Stimulated activated naive CD8-positive, alpha-beta T cell treated with anti-CD3 and anti-CD28 coated beads, Interleukin-15, Interleukin-2, amounts not matched to agents 100 ng/mL and 50 ng/mL, for 24 hours (primary cell): ENCODE measurements at regions not wholly inside any gene's neighbourhood (a gene's known extent, or its start where the extent isn't known, plus 50 kb on each side); places are given as distances from the start of the nearest gene placed in this dataset.

Experiments used
- H3K27ac Mint-ChIP-seq: one replicate; pipeline ENCODE4 v1.8.0; 2021; ENCODE audit warnings: mild to moderate bottlenecking, mixed read lengths
- H3K27me3 Mint-ChIP-seq: one replicate; pipeline ENCODE4 v1.8.0; 2021; ENCODE audit warnings: mixed read lengths
- H3K36me3 Mint-ChIP-seq: one replicate; pipeline ENCODE4 v1.8.0; 2021; ENCODE audit warnings: low read depth, mixed read lengths
- H3K4me1 Mint-ChIP-seq: one replicate; pipeline ENCODE4 v1.8.0; 2021; ENCODE audit warnings: low read depth, mixed read lengths
- H3K4me3 Mint-ChIP-seq: one replicate; pipeline ENCODE4 v1.8.0; 2021; ENCODE audit warnings: mild to moderate bottlenecking, mixed read lengths
- H3K9me3 Mint-ChIP-seq: one replicate; pipeline ENCODE4 v1.8.0; 2021; ENCODE audit warnings: mixed read lengths

GRCh38 chr7:93048136-93048930, 69.4 kb downstream of the SAMD9 start:
- Mint-ChIP-seq H3K27ac (no peak overlapping the region), H3K36me3 (no peaks in the 10 kb centered on the region), H3K4me1 (peaks cover 8% of the 10 kb centered on the region), H3K4me3 (no peak overlapping the region), H3K9me3 (no peaks in the 10 kb centered on the region), H3K27me3 (no peaks in the 10 kb centered on the region)

GRCh38 chr7:93047514-93048099, 70.2 kb downstream of the SAMD9 start:
- no peaks in the 10 kb centered on the region for H3K27me3 Mint-ChIP-seq
- H3K27ac Mint-ChIP-seq = no peak overlapping the region
- no peak overlapping the region for H3K4me3 Mint-ChIP-seq
- H3K4me1 Mint-ChIP-seq = peaks cover 3% of the 10 kb centered on the region
- H3K9me3 Mint-ChIP-seq = no peaks in the 10 kb centered on the region
- no peaks in the 10 kb centered on the region for H3K36me3 Mint-ChIP-seq

DNA sequence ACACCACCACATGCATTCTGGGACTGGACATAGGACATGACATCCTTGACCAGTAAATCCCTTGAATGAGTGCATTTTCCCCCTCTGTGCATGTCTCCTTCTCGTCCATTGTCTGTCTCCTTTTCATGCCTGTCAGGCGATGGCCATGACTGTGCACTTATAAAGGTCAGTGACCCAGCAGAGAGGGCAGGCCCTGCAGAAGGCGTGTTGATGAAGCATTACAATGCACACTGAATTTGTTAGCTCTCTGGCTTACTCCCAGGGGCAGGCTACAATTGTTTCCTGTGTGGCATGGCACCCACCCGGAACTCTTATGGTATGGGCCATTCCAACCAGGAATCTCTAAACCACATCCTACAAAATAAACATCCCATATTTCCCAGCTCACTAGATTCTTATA, 71.1 kb downstream of the SAMD9 start:
- Mint-ChIP-seq H3K9me3 (no peaks in the 10 kb centered on the region), H3K27ac (no peak overlapping the region), H3K36me3 (no peaks in the 10 kb centered on the region), H3K4me3 (no peak overlapping the region), H3K27me3 (no peaks in the 10 kb centered on the region), H3K4me1 (peaks cover 3% of the 10 kb centered on the region)

DNA sequence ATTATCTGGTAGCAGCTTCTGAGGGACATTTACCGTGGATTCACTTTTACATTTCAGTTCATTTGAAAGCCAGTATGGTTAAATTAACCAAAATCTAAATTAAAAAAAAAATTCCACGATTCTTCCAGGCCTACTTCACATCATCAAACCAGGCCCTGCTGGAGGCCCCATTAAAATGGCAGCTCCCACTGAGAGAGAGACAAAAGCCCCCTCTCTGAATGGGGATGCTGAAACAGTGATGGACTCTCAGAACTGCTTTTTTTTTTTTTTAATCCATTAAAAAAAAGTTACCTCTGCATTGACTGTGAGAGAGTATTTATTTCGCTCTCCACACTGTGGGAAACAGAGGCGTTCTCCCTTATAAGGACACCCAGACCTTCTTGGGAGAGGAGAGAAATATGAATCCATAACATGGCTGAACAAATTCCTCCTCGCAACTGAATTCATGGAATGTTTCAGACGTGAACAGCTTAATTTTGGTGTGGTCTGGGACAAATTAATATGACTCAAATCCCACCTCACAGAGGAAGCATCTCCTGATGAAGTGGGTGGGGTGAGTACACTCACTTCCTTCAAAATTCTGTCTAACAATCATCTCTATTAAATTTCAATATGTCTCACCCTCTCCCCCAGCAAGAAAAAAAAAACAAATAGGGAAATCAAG, 73.5 kb downstream of the SAMD9 start:
- H3K4me1 Mint-ChIP-seq = peaks cover 3% of the 10 kb centered on the region
- no peaks in the 10 kb centered on the region for H3K36me3 Mint-ChIP-seq
- H3K4me3 Mint-ChIP-seq = no peak overlapping the region
- H3K27me3 Mint-ChIP-seq = no peaks in the 10 kb centered on the region
- H3K27ac Mint-ChIP-seq = peak overlapping the region; percentile 14
- no peaks in the 10 kb centered on the region for H3K9me3 Mint-ChIP-seq

DNA sequence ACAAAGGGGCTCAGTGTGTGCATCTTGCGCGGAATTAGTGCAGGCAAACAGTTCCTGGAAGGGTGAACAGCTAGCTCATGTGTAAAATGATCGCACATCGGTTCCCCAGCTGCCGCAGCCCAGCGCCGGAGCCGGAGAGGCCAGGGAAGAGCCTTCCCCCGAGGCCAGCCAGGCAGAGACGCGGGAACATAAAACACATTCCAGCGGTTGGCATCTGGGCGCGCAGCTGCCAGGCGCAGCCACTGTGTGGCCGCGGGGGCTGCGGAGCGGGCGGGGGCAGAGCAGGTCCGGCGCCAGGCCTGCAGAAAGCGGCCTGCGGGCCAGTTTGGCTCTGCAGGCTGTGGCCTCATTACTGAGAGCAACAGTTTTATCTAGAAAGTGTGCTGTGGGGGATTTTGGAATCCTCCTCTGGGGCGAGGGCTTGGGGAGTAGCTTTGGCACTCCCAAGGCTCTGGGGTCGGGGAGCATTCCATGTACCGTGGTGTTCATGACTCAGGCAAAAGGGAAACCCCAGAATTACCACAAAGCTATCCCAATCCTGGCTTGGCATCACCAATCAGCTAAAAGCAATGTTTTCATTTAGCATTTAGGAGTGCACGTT, 74.3 kb downstream of the SAMD9 start:
- Mint-ChIP-seq H3K27me3 (no peaks in the 10 kb centered on the region), H3K4me3 (no peak overlapping the region), H3K9me3 (no peaks in the 10 kb centered on the region), H3K4me1 (peaks cover 3% of the 10 kb centered on the region), H3K36me3 (no peaks in the 10 kb centered on the region), H3K27ac (no peak overlapping the region)

DNA sequence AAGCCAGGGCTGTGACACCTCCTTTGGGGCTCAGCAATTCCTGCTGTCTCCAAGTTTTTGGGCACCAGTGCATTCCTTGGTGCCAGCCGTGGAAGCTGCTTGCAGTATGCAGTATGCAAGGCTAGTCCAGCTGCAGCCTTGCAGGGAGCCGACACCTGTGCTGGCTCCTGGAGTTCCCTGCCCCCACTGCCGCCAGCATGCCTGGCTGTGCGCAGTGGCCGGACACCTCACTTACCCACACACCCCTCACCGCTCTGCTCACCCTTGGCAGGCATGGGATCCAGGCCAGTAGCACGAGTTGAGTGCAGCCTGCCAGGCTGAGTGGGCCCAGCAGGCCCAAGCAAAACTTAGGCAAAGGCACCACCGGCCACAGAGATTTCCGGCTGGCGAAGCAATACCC, 77.4 kb downstream of the SAMD9 start:
- Mint-ChIP-seq H3K4me1 (peaks cover 23% of the 10 kb centered on the region), H3K27ac (no peak overlapping the region), H3K4me3 (no peak overlapping the region), H3K9me3 (no peaks in the 10 kb centered on the region), H3K27me3 (no peaks in the 10 kb centered on the region), H3K36me3 (no peaks in the 10 kb centered on the region)

DNA sequence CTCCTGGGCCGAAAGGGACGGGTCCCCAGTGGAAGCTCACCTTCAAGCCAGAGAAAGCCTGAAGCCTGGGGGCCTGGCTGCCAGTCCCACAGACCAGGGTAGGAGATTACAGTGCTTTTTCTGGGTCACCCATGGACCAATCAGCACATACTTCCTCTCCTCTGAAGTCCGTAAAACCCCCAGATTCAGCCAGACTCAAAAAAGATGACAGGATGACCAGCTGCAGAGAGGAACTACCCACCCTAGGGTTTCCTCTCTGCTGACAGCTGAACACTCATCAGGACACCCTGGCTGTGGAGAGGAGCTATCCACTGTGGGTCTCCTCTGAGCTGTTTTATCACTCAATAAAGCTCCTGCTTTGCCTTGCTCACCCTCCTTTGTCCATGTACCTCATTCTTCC, 78.0 kb downstream of the SAMD9 start:
- H3K9me3 Mint-ChIP-seq = peaks cover under 1% of the 10 kb centered on the region
- H3K4me1 Mint-ChIP-seq = peaks cover 23% of the 10 kb centered on the region
- no peaks in the 10 kb centered on the region for H3K36me3 Mint-ChIP-seq
- no peak overlapping the region for H3K27ac Mint-ChIP-seq
- no peak overlapping the region for H3K4me3 Mint-ChIP-seq
- no peaks in the 10 kb centered on the region for H3K27me3 Mint-ChIP-seq

- H3K9me3 Mint-ChIP-seq = peaks cover 4% of the 10 kb centered on the region
- no peaks in the 10 kb centered on the region for H3K36me3 Mint-ChIP-seq
- H3K4me3 Mint-ChIP-seq = no peak overlapping the region
- peaks cover 20% of the 10 kb centered on the region for H3K4me1 Mint-ChIP-seq
- H3K27ac Mint-ChIP-seq = no peak overlapping the region
- no peaks in the 10 kb centered on the region for H3K27me3 Mint-ChIP-seq
Measured at GRCh38 chr7:93039282-93039681, 78.5 kb downstream of the SAMD9 start.

DNA sequence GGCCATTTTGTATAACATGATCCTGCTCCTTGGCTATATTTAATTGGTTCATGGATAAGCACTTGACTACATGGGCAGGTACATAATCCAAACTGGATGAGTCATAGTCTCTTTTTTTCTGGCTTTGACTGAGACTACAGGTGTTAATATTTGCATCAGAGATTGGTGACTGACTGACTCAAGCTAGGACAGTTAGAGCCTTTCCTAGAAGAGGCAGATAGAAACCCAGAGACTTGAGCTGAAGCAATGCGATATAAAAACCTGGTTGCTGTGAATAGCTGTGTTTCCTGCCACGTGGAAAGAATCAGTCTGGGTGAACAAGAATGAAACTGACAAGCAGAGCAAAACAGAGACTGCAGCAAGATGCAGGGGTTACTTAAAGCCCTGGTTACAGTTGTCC, 81.0 kb downstream of the SAMD9 start:
- peaks cover under 1% of the 10 kb centered on the region for H3K36me3 Mint-ChIP-seq
- peaks cover 20% of the 10 kb centered on the region for H3K4me1 Mint-ChIP-seq
- H3K4me3 Mint-ChIP-seq = no peak overlapping the region
- peak overlapping the region; percentile 62 for H3K27ac Mint-ChIP-seq
- peaks cover 13% of the 10 kb centered on the region for H3K9me3 Mint-ChIP-seq
- no peaks in the 10 kb centered on the region for H3K27me3 Mint-ChIP-seq

- H3K27me3 Mint-ChIP-seq = no peaks in the 10 kb centered on the region
- no peak overlapping the region for H3K4me3 Mint-ChIP-seq
- peaks cover 20% of the 10 kb centered on the region for H3K4me1 Mint-ChIP-seq
- H3K36me3 Mint-ChIP-seq = peaks cover 5% of the 10 kb centered on the region
- peak overlapping the region; percentile 62 for H3K27ac Mint-ChIP-seq
- peaks cover 16% of the 10 kb centered on the region for H3K9me3 Mint-ChIP-seq
Measured at GRCh38 chr7:93036149-93036640, 81.6 kb downstream of the SAMD9 start.

DNA sequence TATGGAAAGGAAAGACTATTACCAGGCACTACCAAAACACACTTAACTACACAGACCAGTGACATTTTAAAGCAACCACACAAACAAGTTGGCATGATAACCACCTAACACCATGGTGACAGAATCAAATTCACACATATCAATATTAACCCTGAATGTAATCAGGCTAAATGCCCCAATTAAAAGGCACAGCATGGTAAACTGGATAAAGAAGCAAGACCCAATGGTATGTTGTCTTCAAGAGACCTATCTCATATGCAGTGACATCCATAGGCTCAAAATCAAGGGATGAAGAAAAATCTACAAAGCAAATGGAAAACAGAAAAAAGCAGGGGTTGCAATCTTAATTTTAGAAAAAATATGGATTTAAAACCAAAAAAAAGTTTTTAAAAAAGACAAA, 86.0 kb downstream of the SAMD9 start:
- peaks cover 11% of the 10 kb centered on the region for H3K36me3 Mint-ChIP-seq
- no peaks in the 10 kb centered on the region for H3K27me3 Mint-ChIP-seq
- no peak overlapping the region for H3K27ac Mint-ChIP-seq
- peaks cover 27% of the 10 kb centered on the region for H3K9me3 Mint-ChIP-seq
- no peak overlapping the region for H3K4me3 Mint-ChIP-seq
- peaks cover 8% of the 10 kb centered on the region for H3K4me1 Mint-ChIP-seq

- Mint-ChIP-seq H3K36me3 (peaks cover 11% of the 10 kb centered on the region), H3K9me3 (peaks cover 27% of the 10 kb centered on the region), H3K27me3 (peaks cover 7% of the 10 kb centered on the region), H3K27ac (no peak overlapping the region), H3K4me1 (no peaks in the 10 kb centered on the region), H3K4me3 (no peak overlapping the region)
Measured at GRCh38 chr7:93030605-93031225, 87.1 kb downstream of the SAMD9 start.

DNA sequence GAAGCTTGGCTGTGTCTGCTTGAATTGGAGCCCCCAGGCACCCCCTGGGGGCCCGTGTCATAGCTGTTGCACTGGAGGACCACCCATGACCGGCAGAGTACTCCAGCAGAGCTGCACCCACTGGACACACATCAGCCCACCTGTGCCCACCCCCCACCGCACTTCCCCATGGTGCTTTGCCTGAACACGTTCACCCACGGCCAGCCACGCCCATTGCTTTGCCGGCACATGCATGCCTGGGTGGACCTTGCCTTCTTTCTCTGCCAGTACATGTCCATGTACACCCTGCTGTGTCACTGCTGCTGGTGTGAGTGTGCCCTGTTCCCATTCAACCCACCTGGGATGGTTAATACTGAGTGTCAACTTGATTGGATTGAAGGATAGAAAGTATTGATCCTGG, 88.7 kb downstream of the SAMD9 start:
- Mint-ChIP-seq H3K4me1 (no peaks in the 10 kb centered on the region), H3K4me3 (no peak overlapping the region), H3K27me3 (peaks cover 8% of the 10 kb centered on the region), H3K27ac (no peak overlapping the region), H3K9me3 (peaks cover 23% of the 10 kb centered on the region), H3K36me3 (peaks cover 11% of the 10 kb centered on the region)

DNA sequence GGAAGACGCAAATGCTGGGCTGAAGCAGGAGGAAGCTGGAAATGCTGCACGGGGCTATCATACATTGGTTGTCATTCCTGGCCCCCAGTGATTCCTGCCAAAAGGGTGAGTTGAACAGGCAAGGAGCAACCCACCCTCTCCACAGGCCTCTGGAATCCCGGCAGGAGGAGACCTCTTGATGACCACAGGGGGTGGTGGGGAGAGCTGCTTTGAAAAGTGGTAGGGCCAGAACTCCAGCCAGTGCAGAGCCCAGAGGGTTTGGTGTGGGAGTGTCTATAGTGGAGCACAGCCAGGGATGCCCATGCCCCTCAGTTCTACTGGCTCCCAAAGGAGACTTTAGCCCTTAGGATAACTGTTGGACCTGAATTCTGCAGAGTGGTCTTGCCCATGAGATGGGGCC, 89.2 kb downstream of the SAMD9 start:
- H3K9me3 Mint-ChIP-seq = peaks cover 23% of the 10 kb centered on the region
- H3K4me1 Mint-ChIP-seq = no peaks in the 10 kb centered on the region
- no peak overlapping the region for H3K4me3 Mint-ChIP-seq
- H3K27me3 Mint-ChIP-seq = peaks cover 8% of the 10 kb centered on the region
- no peak overlapping the region for H3K27ac Mint-ChIP-seq
- H3K36me3 Mint-ChIP-seq = peaks cover 11% of the 10 kb centered on the region

DNA sequence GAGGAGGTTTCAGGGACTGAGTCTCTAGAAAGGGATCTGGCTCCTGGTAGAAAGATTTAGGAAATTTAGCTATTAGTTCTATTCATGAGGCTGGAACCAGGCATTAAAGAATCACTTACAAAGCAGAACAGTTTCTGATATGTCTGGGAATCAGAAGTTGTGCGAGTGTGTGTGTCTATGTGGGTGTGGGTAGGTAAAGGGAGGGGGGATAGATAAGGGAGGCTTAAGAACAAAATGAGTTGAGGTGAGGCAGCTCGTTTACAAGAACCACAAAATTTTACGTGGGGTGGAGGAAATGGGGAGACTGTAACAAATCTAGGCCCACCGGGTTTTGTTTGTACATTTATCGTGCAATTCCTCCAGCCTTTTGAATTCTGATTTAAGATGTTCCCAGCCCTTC, 90.7 kb downstream of the SAMD9 start:
- Mint-ChIP-seq H3K27me3 (peaks cover 8% of the 10 kb centered on the region), H3K9me3 (peaks cover 22% of the 10 kb centered on the region), H3K36me3 (peaks cover 11% of the 10 kb centered on the region), H3K4me1 (no peaks in the 10 kb centered on the region), H3K4me3 (no peak overlapping the region), H3K27ac (no peak overlapping the region)
